ENCODE measurements at regions not wholly inside any gene's neighbourhood (a gene's known extent, or its start where the extent isn't known, plus 50 kb on each side); places are given as distances from the start of the nearest gene placed in this dataset.
A peak's percentile ranks its signal among the peaks of the same experiment; 100 is the strongest.

GRCh38 chr13:33515146-33515545 is 229.6 kb upstream of the STARD13 start:
- no peak for DNase-seq (ENCODE audit: low spot score)

- DNase-seq (ENCODE audit: low spot score), result no peak
Observed at GRCh38 chr13:33518452-33518851, 232.9 kb upstream of the STARD13 start.

GRCh38 chr13:33519561-33520467 is 234.3 kb upstream of the STARD13 start:
- no peak for DNase-seq (ENCODE audit: low spot score)

GRCh38 chr13:33520468-33520839 is 234.9 kb upstream of the STARD13 start:
- DNase-seq (ENCODE audit: low spot score), result no peak

- DNase-seq (ENCODE audit: low spot score), result no peak
Observed at GRCh38 chr13:33524086-33524485, 238.5 kb upstream of the STARD13 start.

GRCh38 chr13:33525763-33526162 is 240.2 kb upstream of the STARD13 start:
- no peak for DNase-seq (ENCODE audit: low spot score)

- no peak for DNase-seq (ENCODE audit: low spot score)
Observed at GRCh38 chr13:33526718-33527117, 241.2 kb upstream of the STARD13 start.

- no peak for DNase-seq (ENCODE audit: low spot score)
Observed at GRCh38 chr13:33528896-33529295, 243.3 kb upstream of the STARD13 start.

GRCh38 chr13:33531484-33531883 is 245.9 kb upstream of the STARD13 start:
- DNase-seq (ENCODE audit: low spot score), result no peak

- no peak for DNase-seq (ENCODE audit: low spot score)
Observed at GRCh38 chr13:33535061-33535460, 249.5 kb upstream of the STARD13 start.

GRCh38 chr13:33536601-33537000 is 251.0 kb upstream of the STARD13 start:
- no peak for DNase-seq (ENCODE audit: low spot score)

GRCh38 chr13:33537026-33537425 is 251.5 kb upstream of the STARD13 start:
- no peak for DNase-seq (ENCODE audit: low spot score)

GRCh38 chr13:33537676-33538075 is 252.1 kb upstream of the STARD13 start:
- DNase-seq (ENCODE audit: low spot score), result no peak

- DNase-seq (ENCODE audit: low spot score), result no peak
Observed at GRCh38 chr13:33541456-33541855, 255.9 kb upstream of the STARD13 start.

GRCh38 chr13:33541962-33542308 is 256.4 kb upstream of the STARD13 start:
- DNase-seq (ENCODE audit: low spot score), result no peak

- peak; percentile 97 for DNase-seq (ENCODE audit: low spot score)
Observed at GRCh38 chr13:33542309-33543088, 256.9 kb upstream of the STARD13 start.

- no peak for DNase-seq (ENCODE audit: low spot score)
Observed at GRCh38 chr13:33543089-33543459, 257.5 kb upstream of the STARD13 start.

GRCh38 chr13:33543631-33544265 is 258.2 kb upstream of the STARD13 start:
- DNase-seq (ENCODE audit: low spot score), result no peak

- DNase-seq (ENCODE audit: low spot score), result no peak
Observed at GRCh38 chr13:33544308-33544707, 258.8 kb upstream of the STARD13 start.

GRCh38 chr13:33545492-33545891 is 259.9 kb upstream of the STARD13 start:
- DNase-seq (ENCODE audit: low spot score), result no peak

GRCh38 chr13:33547035-33547434 is 261.5 kb upstream of the STARD13 start:
- DNase-seq (ENCODE audit: low spot score), result no peak

- DNase-seq (ENCODE audit: low spot score), result no peak
Observed at GRCh38 chr13:33548069-33548468, 262.5 kb upstream of the STARD13 start.

GRCh38 chr13:33550276-33550675 is 264.7 kb upstream of the STARD13 start:
- no peak for DNase-seq (ENCODE audit: low spot score)

All from ureter (tissue), 1 donor.